ENCODE measurements at regions not wholly inside any gene's neighbourhood (a gene's known extent, or its start where the extent isn't known, plus 50 kb on each side); places are given as distances from the start of the nearest gene placed in this dataset.

DNA sequence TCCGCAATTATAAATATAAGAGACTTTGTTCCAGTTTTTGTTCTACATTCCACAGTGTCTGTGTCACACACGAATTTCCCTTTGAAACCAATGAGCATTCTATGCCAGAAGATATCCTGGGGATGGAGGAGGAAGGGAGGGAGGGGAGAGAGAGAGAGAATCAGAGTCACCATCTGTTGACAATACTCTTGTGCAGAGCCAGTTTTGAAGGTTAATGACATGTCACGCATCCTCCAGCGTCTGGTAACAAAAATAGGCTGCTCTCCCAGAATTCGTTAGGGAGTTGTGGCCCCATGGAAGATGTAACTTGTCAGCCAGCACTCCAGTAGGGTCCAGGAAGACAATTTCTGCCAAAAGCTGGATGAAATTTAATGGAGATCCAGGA is 213.5 kb upstream of the KRR1 start (continued):
- TF ChIP-seq, protein P1, sequence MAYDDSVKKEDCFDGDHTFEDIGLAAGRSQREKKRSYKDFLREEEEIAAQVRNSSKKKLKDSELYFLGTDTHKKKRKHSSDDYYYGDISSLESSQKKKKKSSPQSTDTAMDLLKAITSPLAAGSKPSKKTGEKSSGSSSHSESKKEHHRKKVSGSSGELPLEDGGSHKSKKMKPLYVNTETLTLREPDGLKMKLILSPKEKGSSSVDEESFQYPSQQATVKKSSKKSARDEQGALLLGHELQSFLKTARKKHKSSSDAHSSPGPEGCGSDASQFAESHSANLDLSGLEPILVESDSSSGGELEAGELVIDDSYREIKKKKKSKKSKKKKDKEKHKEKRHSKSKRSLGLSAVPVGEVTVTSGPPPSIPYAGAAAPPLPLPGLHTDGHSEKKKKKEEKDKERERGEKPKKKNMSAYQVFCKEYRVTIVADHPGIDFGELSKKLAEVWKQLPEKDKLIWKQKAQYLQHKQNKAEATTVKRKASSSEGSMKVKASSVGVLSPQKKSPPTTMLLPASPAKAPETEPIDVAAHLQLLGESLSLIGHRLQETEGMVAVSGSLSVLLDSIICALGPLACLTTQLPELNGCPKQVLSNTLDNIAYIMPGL (CRISPR knock-in tag; IDR thresholded peaks at IDR 0.05), result no peak
- TF ChIP-seq GABPB1 (CRISPR knock-in tag; IDR thresholded peaks at IDR 0.05) (no peak), GTF2I (CRISPR knock-in tag; conservative IDR thresholded peaks at IDR 0.05) (no peak), ZNF416 (CRISPR knock-in tag; IDR thresholded peaks at IDR 0.05) (no peak)

DNA sequence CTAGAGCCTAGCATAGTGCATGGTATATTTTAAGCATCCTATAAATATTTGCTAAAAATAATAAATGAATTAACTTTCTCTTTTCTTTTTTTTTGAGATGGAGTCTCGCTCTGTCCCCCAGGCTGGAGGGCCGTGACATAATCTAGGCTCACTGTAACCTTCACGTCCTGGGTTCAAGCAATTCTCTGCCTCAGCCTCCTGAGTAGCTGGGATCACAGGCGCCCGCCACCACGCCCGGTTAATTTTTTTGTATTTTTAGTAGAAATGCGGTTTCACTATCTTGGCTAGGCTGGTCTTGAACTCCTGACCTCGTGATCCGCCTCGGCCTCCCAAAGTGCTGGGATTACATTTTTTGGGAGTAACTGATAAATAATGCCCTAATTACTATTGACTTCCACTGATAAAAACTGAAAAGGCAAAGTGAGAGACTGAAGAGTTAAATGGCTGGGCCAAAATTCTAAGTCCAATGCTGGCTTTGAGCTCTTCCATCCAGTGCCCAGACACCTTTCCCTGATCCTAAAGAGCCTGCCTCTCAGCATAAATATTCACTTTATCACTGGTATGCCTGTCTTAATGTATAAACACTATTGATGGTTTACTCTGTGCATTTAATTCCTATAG is 213.0 kb upstream of the KRR1 start:
- TF ChIP-seq, protein P2, sequence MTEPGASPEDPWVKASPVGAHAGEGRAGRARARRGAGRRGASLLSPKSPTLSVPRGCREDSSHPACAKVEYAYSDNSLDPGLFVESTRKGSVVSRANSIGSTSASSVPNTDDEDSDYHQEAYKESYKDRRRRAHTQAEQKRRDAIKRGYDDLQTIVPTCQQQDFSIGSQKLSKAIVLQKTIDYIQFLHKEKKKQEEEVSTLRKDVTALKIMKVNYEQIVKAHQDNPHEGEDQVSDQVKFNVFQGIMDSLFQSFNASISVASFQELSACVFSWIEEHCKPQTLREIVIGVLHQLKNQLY (CRISPR knock-in tag; IDR thresholded peaks at IDR 0.05), result no peak
- H3K27ac Mint-ChIP-seq, result no peak overlapping the region
- peaks cover 68% of the 10 kb centered on the region for H3K4me1 Mint-ChIP-seq
- CTCF ChIA-PET, result no interaction called here
- POLR2A ChIA-PET, result no interaction called here
- H3K4me3 Mint-ChIP-seq, result no peak overlapping the region
- H3K27me3 Mint-ChIP-seq (ENCODE audit: low read depth), result peaks cover 26% of the 10 kb centered on the region
- no peaks in the 10 kb centered on the region for H3K36me3 Mint-ChIP-seq
- ATAC-seq (no peak), DNase-seq (ENCODE audit: low spot score) (no peak)
- H3K9me3 Mint-ChIP-seq, result no peaks in the 10 kb centered on the region

DNA sequence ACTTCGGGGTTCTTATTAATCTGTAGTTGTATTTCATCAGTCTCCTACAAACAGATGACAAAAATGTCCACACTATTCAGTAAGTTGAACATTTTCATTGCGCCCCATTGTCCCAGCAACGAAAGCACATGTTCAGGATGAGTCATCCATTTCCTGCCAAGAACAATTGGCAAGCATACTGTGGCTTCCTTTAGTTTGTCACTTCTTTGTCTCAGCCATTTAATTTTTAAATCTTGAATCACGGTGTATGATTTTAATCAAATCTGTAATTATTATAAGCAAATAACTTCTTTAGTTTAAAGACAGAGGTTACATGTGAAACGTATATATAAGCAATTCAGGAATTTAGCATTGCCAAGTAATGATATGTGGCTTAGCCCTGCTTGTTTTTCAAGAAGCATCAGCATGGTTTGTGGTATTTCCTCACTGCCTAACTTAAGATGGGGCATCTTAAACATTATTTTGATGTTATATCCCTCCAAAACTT is 211.3 kb upstream of the KRR1 start:
- ChIA-PET CTCF (no interaction called here), POLR2A (no interaction called here)
- H3K36me3 Mint-ChIP-seq, result no peaks in the 10 kb centered on the region
- peaks cover 71% of the 10 kb centered on the region for H3K4me1 Mint-ChIP-seq
- H3K4me3 Mint-ChIP-seq, result no peak overlapping the region
- TF ChIP-seq GABPB1 (CRISPR knock-in tag; IDR thresholded peaks at IDR 0.05), result 0 out of 2 replicates have a peak, but pooled peaks have one; percentile 35
- no peak for TF ChIP-seq ZBTB21 (CRISPR knock-in tag; IDR thresholded peaks at IDR 0.05; ENCODE audit: borderline replicate concordance)
- peaks cover 31% of the 10 kb centered on the region for H3K27me3 Mint-ChIP-seq (ENCODE audit: low read depth)
- 0 out of 2 replicates have a peak, but pooled peaks cover 3% of the 10 kb centered on the region for H3K9me3 Mint-ChIP-seq
- ATAC-seq (no peak), DNase-seq (ENCODE audit: low spot score) (no peak)
- no peak overlapping the region for H3K27ac Mint-ChIP-seq

DNA sequence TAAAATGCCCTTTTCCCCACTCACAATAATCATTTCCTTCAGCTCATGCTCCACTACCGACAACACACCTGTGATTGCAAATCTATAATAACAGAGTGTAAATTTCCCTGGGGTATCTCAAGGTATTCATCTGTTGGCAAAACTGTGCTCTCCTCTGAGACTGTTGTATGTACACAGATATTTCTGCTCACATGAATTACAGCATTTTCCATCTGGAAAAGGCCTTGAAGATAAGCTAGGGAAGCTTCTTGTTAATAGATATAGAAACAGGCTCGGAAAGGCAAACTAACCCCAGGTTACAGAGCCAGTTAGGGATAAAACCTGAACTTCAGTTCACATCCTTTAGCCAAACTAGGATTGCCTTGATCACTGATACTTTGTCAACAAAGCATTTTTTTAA is 210.4 kb upstream of the KRR1 start:
- Mint-ChIP-seq H3K9me3 (0 out of 2 replicates have a peak, but pooled peaks cover 6% of the 10 kb centered on the region), H3K27ac (no peak overlapping the region), H3K4me3 (no peak overlapping the region), H3K27me3 (ENCODE audit: low read depth) (peaks cover 31% of the 10 kb centered on the region), H3K36me3 (no peaks in the 10 kb centered on the region), H3K4me1 (peaks cover 64% of the 10 kb centered on the region)
- ChIA-PET CTCF (no interaction called here), POLR2A (no interaction called here)
- ATAC-seq (no peak), DNase-seq (ENCODE audit: low spot score) (no peak)
- TF ChIP-seq NR2C2 (CRISPR knock-in tag; IDR thresholded peaks at IDR 0.05), result no peak

DNA sequence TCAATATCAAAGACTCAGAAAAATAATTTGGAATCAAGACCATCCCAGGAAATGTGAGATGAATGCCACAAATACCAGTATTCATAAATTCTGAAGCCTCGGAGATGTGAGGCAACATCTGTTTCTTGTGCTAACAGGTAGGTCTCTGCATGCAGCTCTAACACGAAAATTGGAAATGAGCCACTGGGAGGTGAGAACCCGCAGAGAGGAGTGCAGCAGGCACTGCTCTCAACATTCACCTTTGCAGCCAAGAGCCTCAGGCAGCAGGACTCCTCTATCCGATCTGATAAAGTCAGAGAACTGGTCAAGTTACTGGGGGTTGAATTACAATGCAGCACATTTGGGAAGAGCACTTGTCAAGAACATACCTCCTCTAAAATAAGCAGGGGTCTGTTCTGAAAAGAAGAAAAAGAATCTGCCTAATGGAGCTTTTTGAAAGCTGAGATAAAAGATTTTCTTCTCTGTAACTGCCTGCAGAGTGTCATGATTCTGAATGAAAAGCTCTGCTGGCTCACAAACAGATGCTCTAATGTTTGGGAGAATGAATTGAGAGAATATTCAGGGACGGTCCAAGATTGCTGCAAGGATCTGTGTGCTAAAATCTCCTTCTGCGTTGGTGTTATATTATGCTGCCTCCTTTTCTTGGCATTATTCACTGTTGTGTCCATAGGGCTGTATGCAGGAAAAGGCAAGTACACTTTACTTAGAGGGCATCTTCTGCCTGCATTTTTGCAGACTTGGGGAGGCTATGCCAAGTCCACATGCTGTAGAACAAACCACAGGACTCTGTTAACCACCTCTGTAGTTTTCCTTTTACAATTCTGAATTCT is 209.6 kb upstream of the KRR1 start:
- ATAC-seq (peak; percentile 93), DNase-seq (ENCODE audit: low spot score) (peak; percentile 35)
- Mint-ChIP-seq H3K27ac (peak overlapping the region; percentile 69), H3K4me3 (peak overlapping the region; percentile 3; the same call in 1 of the 2 replicates), H3K9me3 (0 out of 2 replicates have a peak, but pooled peaks cover 6% of the 10 kb centered on the region), H3K27me3 (ENCODE audit: low read depth) (peaks cover 31% of the 10 kb centered on the region), H3K4me1 (peaks cover 64% of the 10 kb centered on the region), H3K36me3 (no peaks in the 10 kb centered on the region)
- POLR2A ChIA-PET, result no interaction called here
- TF ChIP-seq, protein P2 (CRISPR knock-in tag; IDR thresholded peaks at IDR 0.05), result no peak
- TF ChIP-seq, protein P3, sequence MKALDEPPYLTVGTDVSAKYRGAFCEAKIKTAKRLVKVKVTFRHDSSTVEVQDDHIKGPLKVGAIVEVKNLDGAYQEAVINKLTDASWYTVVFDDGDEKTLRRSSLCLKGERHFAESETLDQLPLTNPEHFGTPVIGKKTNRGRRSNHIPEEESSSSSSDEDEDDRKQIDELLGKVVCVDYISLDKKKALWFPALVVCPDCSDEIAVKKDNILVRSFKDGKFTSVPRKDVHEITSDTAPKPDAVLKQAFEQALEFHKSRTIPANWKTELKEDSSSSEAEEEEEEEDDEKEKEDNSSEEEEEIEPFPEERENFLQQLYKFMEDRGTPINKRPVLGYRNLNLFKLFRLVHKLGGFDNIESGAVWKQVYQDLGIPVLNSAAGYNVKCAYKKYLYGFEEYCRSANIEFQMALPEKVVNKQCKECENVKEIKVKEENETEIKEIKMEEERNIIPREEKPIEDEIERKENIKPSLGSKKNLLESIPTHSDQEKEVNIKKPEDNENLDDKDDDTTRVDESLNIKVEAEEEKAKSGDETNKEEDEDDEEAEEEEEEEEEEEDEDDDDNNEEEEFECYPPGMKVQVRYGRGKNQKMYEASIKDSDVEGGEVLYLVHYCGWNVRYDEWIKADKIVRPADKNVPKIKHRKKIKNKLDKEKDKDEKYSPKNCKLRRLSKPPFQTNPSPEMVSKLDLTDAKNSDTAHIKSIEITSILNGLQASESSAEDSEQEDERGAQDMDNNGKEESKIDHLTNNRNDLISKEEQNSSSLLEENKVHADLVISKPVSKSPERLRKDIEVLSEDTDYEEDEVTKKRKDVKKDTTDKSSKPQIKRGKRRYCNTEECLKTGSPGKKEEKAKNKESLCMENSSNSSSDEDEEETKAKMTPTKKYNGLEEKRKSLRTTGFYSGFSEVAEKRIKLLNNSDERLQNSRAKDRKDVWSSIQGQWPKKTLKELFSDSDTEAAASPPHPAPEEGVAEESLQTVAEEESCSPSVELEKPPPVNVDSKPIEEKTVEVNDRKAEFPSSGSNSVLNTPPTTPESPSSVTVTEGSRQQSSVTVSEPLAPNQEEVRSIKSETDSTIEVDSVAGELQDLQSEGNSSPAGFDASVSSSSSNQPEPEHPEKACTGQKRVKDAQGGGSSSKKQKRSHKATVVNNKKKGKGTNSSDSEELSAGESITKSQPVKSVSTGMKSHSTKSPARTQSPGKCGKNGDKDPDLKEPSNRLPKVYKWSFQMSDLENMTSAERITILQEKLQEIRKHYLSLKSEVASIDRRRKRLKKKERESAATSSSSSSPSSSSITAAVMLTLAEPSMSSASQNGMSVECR (CRISPR knock-in tag; IDR thresholded peaks at IDR 0.05; ENCODE audit: borderline replicate concordance), result no peak
- TF ChIP-seq, protein P4, sequence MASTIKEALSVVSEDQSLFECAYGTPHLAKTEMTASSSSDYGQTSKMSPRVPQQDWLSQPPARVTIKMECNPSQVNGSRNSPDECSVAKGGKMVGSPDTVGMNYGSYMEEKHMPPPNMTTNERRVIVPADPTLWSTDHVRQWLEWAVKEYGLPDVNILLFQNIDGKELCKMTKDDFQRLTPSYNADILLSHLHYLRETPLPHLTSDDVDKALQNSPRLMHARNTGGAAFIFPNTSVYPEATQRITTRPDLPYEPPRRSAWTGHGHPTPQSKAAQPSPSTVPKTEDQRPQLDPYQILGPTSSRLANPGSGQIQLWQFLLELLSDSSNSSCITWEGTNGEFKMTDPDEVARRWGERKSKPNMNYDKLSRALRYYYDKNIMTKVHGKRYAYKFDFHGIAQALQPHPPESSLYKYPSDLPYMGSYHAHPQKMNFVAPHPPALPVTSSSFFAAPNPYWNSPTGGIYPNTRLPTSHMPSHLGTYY (CRISPR knock-in tag; IDR thresholded peaks at IDR 0.05), result no peak
- TF ChIP-seq ETV6 (CRISPR knock-in tag; IDR thresholded peaks at IDR 0.05) (0 out of 2 replicates have a peak, but pooled peaks have one; percentile 43), OVOL2 (CRISPR knock-in tag; IDR thresholded peaks at IDR 0.05; ENCODE audit: borderline replicate concordance) (no peak)
- CTCF ChIA-PET, result interaction anchor here (0.6 to 0.7 kb wide), 2 partner anchors 90 to 201 kb away, joined by 3 read pairs; no protein-coding TSS in a partner anchor

Measured in WTC11 (cell line).